ENCODE measurements at regions not wholly inside any gene's neighbourhood (a gene's known extent, or its start where the extent isn't known, plus 50 kb on each side); places are given as distances from the start of the nearest gene placed in this dataset.

DNA sequence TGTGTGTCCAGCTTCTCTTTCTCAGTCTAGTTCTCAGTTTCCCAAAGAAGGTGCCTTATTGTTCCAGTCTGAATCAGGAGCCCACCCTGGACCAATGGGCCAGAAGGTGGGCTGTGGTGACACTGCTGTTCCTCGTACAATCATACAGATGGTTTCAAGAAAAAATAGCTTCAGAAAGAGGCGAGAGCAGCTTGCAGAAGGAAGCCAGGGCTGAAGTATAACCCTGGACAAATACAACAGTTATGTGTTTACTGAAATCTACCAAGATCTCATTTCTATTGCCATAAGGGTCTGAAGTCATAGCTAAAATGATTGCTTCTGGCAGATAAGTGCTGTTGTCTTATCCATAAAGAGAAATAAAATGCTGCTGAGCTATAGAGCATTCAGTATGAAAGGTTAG, 75.4 kb downstream of the PFDN4 start:
- H3K36me3 ChIP-seq, result no peaks in the 10 kb centered on the region
- intact Hi-C loops (cut with micrococcal nuclease), result no loop called here
- H3K4me3 ChIP-seq, result no peak overlapping the region
- no peak for DNase-seq
- H3K27ac ChIP-seq (replicated peaks), result no peak overlapping the region
- H3K9me3 ChIP-seq (replicated peaks), result no peaks in the 10 kb centered on the region
- H3K4me1 ChIP-seq, result no peaks in the 10 kb centered on the region
- TF ChIP-seq, protein P1, sequence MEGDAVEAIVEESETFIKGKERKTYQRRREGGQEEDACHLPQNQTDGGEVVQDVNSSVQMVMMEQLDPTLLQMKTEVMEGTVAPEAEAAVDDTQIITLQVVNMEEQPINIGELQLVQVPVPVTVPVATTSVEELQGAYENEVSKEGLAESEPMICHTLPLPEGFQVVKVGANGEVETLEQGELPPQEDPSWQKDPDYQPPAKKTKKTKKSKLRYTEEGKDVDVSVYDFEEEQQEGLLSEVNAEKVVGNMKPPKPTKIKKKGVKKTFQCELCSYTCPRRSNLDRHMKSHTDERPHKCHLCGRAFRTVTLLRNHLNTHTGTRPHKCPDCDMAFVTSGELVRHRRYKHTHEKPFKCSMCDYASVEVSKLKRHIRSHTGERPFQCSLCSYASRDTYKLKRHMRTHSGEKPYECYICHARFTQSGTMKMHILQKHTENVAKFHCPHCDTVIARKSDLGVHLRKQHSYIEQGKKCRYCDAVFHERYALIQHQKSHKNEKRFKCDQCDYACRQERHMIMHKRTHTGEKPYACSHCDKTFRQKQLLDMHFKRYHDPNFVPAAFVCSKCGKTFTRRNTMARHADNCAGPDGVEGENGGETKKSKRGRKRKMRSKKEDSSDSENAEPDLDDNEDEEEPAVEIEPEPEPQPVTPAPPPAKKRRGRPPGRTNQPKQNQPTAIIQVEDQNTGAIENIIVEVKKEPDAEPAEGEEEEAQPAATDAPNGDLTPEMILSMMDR (IDR thresholded peaks at IDR 0.05; ENCODE audit: borderline replicate concordance), result no peak
- no peaks in the 10 kb centered on the region for H3K27me3 ChIP-seq (ENCODE audit: low read depth)

GRCh38 chr20:54284928-54285704, 77.2 kb downstream of the PFDN4 start:
- Histone ChIP-seq H3K36me3 (no peaks in the 10 kb centered on the region), H3K27me3 (ENCODE audit: low read depth) (no peaks in the 10 kb centered on the region), H3K9me3 (replicated peaks) (no peaks in the 10 kb centered on the region), H3K4me3 (no peak overlapping the region), H3K27ac (replicated peaks) (no peak overlapping the region), H3K4me1 (no peaks in the 10 kb centered on the region)
- intact Hi-C loops (cut with micrococcal nuclease), result no loop called here
- no peak for DNase-seq
- TF ChIP-seq, protein P1 (IDR thresholded peaks at IDR 0.05; ENCODE audit: borderline replicate concordance), result no peak

GRCh38 chr20:54290636-54291035, 82.7 kb downstream of the PFDN4 start:
- TF ChIP-seq, protein P1 (IDR thresholded peaks at IDR 0.05; ENCODE audit: borderline replicate concordance), result no peak
- intact Hi-C loops (cut with micrococcal nuclease), result no loop called here
- Histone ChIP-seq H3K27ac (replicated peaks) (no peak overlapping the region), H3K4me1 (peaks cover 6% of the 10 kb centered on the region), H3K27me3 (ENCODE audit: low read depth) (no peaks in the 10 kb centered on the region), H3K4me3 (no peak overlapping the region), H3K9me3 (replicated peaks) (no peaks in the 10 kb centered on the region), H3K36me3 (no peaks in the 10 kb centered on the region)
- no peak for DNase-seq

GRCh38 chr20:54291339-54292010, 83.6 kb downstream of the PFDN4 start:
- TF ChIP-seq, protein P1 (IDR thresholded peaks at IDR 0.05; ENCODE audit: borderline replicate concordance), result no peak
- H3K36me3 ChIP-seq, result no peaks in the 10 kb centered on the region
- no peaks in the 10 kb centered on the region for H3K27me3 ChIP-seq (ENCODE audit: low read depth)
- intact Hi-C loops (cut with micrococcal nuclease), result no loop called here
- no peak overlapping the region for H3K27ac ChIP-seq (replicated peaks)
- no peak overlapping the region for H3K4me3 ChIP-seq
- no peak for DNase-seq
- H3K4me1 ChIP-seq, result peaks cover 6% of the 10 kb centered on the region
- no peaks in the 10 kb centered on the region for H3K9me3 ChIP-seq (replicated peaks)

GRCh38 chr20:54292185-54292584, 84.3 kb downstream of the PFDN4 start:
- Histone ChIP-seq H3K9me3 (replicated peaks) (no peaks in the 10 kb centered on the region), H3K4me1 (peaks cover 6% of the 10 kb centered on the region), H3K4me3 (no peak overlapping the region), H3K27me3 (ENCODE audit: low read depth) (no peaks in the 10 kb centered on the region), H3K27ac (replicated peaks) (no peak overlapping the region), H3K36me3 (no peaks in the 10 kb centered on the region)
- no peak for DNase-seq
- intact Hi-C loops (cut with micrococcal nuclease), result no loop called here
- TF ChIP-seq, protein P1 (IDR thresholded peaks at IDR 0.05; ENCODE audit: borderline replicate concordance), result no peak

All from left ventricle myocardium inferior (tissue), 1 donor.